ENCODE measurements at regions not wholly inside any gene's neighbourhood (a gene's known extent, or its start where the extent isn't known, plus 50 kb on each side); places are given as distances from the start of the nearest gene placed in this dataset.

- TF ChIP-seq EZH2 (IDR thresholded peaks at IDR 0.05; ENCODE audit: borderline replicate concordance) (no peak), CTCF (IDR thresholded peaks at IDR 0.05; ENCODE audit: poor library complexity) (no peak)
Observed at GRCh38 chr11:27563641-27564040, 57.1 kb upstream of the LIN7C start.
